ENCODE measurements at regions not wholly inside any gene's neighbourhood (a gene's known extent, or its start where the extent isn't known, plus 50 kb on each side); places are given as distances from the start of the nearest gene placed in this dataset.

- Histone ChIP-seq H3K27me3 (no peaks in the 10 kb centered on the region), H3K4me1 (no peaks in the 10 kb centered on the region), H3K9me3 (ENCODE audit: low read depth) (no peaks in the 10 kb centered on the region), H4K20me1 (ENCODE audit: low read depth) (no peaks in the 10 kb centered on the region), H2AFZ (replicated peaks) (no peak overlapping the region), H3F3A (ENCODE audit: low read depth) (no peaks in the 10 kb centered on the region), H3K9ac (no peak overlapping the region), H3K4me2 (no peak overlapping the region), H3K79me2 (ENCODE audit: low read depth) (no peaks in the 10 kb centered on the region), H3K4me3 (no peak overlapping the region), H3K36me3 (no peaks in the 10 kb centered on the region), H3K27ac (no peak overlapping the region)
- Mint-ChIP-seq H3K9me3 (no peaks in the 10 kb centered on the region), H3K4me3 (no peak overlapping the region), H3K4me1 (no peaks in the 10 kb centered on the region), H3K27me3 (ENCODE audit: insufficient read depth, low read depth) (no peaks in the 10 kb centered on the region), H3K27ac (no peak overlapping the region), H3K36me3 (no peaks in the 10 kb centered on the region)
- TF ChIP-seq EZH2 (IDR thresholded peaks at IDR 0.05) (no peak), EZH2phosphoT487 (IDR thresholded peaks at IDR 0.05) (no peak), CTCF (IDR thresholded peaks at IDR 0.05) (no peak)
- no peak for DNase-seq (ENCODE audit: low spot score)
These were observed 97.9 kb upstream of the FAR2 start for GRCh38 chr12:29051221-29051620.

GRCh38 chr12:29053567-29053966 is 95.5 kb upstream of the FAR2 start:
- no peaks in the 10 kb centered on the region for H3K36me3 Mint-ChIP-seq
- H2AFZ ChIP-seq (replicated peaks), result no peak overlapping the region
- no peak overlapping the region for H3K27ac Mint-ChIP-seq
- no peaks in the 10 kb centered on the region for H3K27me3 Mint-ChIP-seq (ENCODE audit: insufficient read depth, low read depth)
- no peak overlapping the region for H3K4me3 ChIP-seq
- H3K4me1 ChIP-seq, result no peaks in the 10 kb centered on the region
- no peaks in the 10 kb centered on the region for H3K79me2 ChIP-seq (ENCODE audit: low read depth)
- H3K27ac ChIP-seq, result no peak overlapping the region
- no peak overlapping the region for H3K4me2 ChIP-seq
- no peaks in the 10 kb centered on the region for H3K9me3 ChIP-seq (ENCODE audit: low read depth)
- DNase-seq (ENCODE audit: low spot score), result no peak
- TF ChIP-seq EZH2 (IDR thresholded peaks at IDR 0.05), result no peak
- no peak for TF ChIP-seq CTCF (IDR thresholded peaks at IDR 0.05)
- TF ChIP-seq EZH2phosphoT487 (IDR thresholded peaks at IDR 0.05), result no peak
- H3K4me3 Mint-ChIP-seq, result no peak overlapping the region
- no peaks in the 10 kb centered on the region for H3K4me1 Mint-ChIP-seq
- no peaks in the 10 kb centered on the region for H4K20me1 ChIP-seq (ENCODE audit: low read depth)
- H3F3A ChIP-seq (ENCODE audit: low read depth), result no peaks in the 10 kb centered on the region
- H3K36me3 ChIP-seq, result no peaks in the 10 kb centered on the region
- H3K9me3 Mint-ChIP-seq, result no peaks in the 10 kb centered on the region
- H3K27me3 ChIP-seq, result no peaks in the 10 kb centered on the region
- H3K9ac ChIP-seq, result no peak overlapping the region

- H4K20me1 ChIP-seq (ENCODE audit: low read depth), result no peaks in the 10 kb centered on the region
- H3K36me3 ChIP-seq, result no peaks in the 10 kb centered on the region
- no peaks in the 10 kb centered on the region for H3K27me3 Mint-ChIP-seq (ENCODE audit: insufficient read depth, low read depth)
- H3K4me1 ChIP-seq, result no peaks in the 10 kb centered on the region
- no peak overlapping the region for H3K27ac Mint-ChIP-seq
- DNase-seq (ENCODE audit: low spot score), result no peak
- H3K9me3 Mint-ChIP-seq, result no peaks in the 10 kb centered on the region
- H3K36me3 Mint-ChIP-seq, result no peaks in the 10 kb centered on the region
- H3K4me2 ChIP-seq, result no peak overlapping the region
- no peaks in the 10 kb centered on the region for H3F3A ChIP-seq (ENCODE audit: low read depth)
- H3K4me1 Mint-ChIP-seq, result no peaks in the 10 kb centered on the region
- TF ChIP-seq EZH2 (IDR thresholded peaks at IDR 0.05) (no peak), CTCF (IDR thresholded peaks at IDR 0.05) (no peak), EZH2phosphoT487 (IDR thresholded peaks at IDR 0.05) (no peak)
- peak overlapping the region; percentile 36 for H2AFZ ChIP-seq (replicated peaks)
- no peak overlapping the region for H3K4me3 ChIP-seq
- no peaks in the 10 kb centered on the region for H3K79me2 ChIP-seq (ENCODE audit: low read depth)
- H3K9me3 ChIP-seq (ENCODE audit: low read depth), result no peaks in the 10 kb centered on the region
- H3K4me3 Mint-ChIP-seq, result no peak overlapping the region
- no peaks in the 10 kb centered on the region for H3K27me3 ChIP-seq
- no peak overlapping the region for H3K27ac ChIP-seq
- H3K9ac ChIP-seq, result no peak overlapping the region
These were observed 94.0 kb upstream of the FAR2 start for GRCh38 chr12:29054858-29055663.
